Stimulated activated CD4-positive, alpha-beta T cell treated with anti-CD3 and anti-CD28 coated beads, Interleukin-12 subunit alpha, Interleukin-12 subunit beta, amount 100 ng/mL, for 48 hours (primary cell): ENCODE measurements at regions not wholly inside any gene's neighbourhood (a gene's known extent, or its start where the extent isn't known, plus 50 kb on each side); places are given as distances from the start of the nearest gene placed in this dataset.

ENCODE experiments used
- DNase-seq, 3 donors: peaks; one replicate each; pipeline ENCODE4 v3.0.0-alpha.2; 2020; ENCODE audit warnings: low read depth in 2 of 3, low spot score in 1 of 3

- no peak for DNase-seq
Measured at GRCh38 chr20:52590100-52590499, 382.1 kb upstream of the TSHZ2 start.

GRCh38 chr20:52589251-52589812 is 382.8 kb upstream of the TSHZ2 start:
- DNase-seq: no peak

- no peak for DNase-seq
Measured at GRCh38 chr20:52586660-52587059, 385.5 kb upstream of the TSHZ2 start.

- DNase-seq: no peak
Measured at GRCh38 chr20:52585333-52585732, 386.8 kb upstream of the TSHZ2 start.

GRCh38 chr20:52578559-52578958 is 387.0 kb upstream of the ZFP64 start:
- DNase-seq: no peak

- DNase-seq: no peak
Measured at GRCh38 chr20:52577696-52578095, 386.1 kb upstream of the ZFP64 start.

- DNase-seq: no peak
Measured at GRCh38 chr20:52572687-52573086, 381.1 kb upstream of the ZFP64 start.

GRCh38 chr20:52569201-52569600 is 377.6 kb upstream of the ZFP64 start:
- DNase-seq: no peak

- no peak for DNase-seq
Measured at GRCh38 chr20:52565614-52566013, 374.0 kb upstream of the ZFP64 start.

GRCh38 chr20:52564594-52564993 is 373.0 kb upstream of the ZFP64 start:
- no peak for DNase-seq

- no peak for DNase-seq
Measured at GRCh38 chr20:52552181-52552872, 360.7 kb upstream of the ZFP64 start.

GRCh38 chr20:52542131-52542530 is 350.6 kb upstream of the ZFP64 start:
- DNase-seq: no peak

- no peak for DNase-seq
Measured at GRCh38 chr20:52540509-52540908, 348.9 kb upstream of the ZFP64 start.

- DNase-seq: no peak
Measured at GRCh38 chr20:52539891-52540290, 348.3 kb upstream of the ZFP64 start.

GRCh38 chr20:52536841-52537400 is 345.3 kb upstream of the ZFP64 start:
- no peak for DNase-seq

- DNase-seq: no peak
Measured at GRCh38 chr20:52536040-52536439, 344.5 kb upstream of the ZFP64 start.

- DNase-seq: no peak
Measured at GRCh38 chr20:52534616-52535015, 343.0 kb upstream of the ZFP64 start.

GRCh38 chr20:52533401-52533800 is 341.8 kb upstream of the ZFP64 start:
- DNase-seq: no peak

- no peak for DNase-seq
Measured at GRCh38 chr20:52532674-52533073, 341.1 kb upstream of the ZFP64 start.

- DNase-seq: no peak
Measured at GRCh38 chr20:52530571-52530970, 339.0 kb upstream of the ZFP64 start.

- no peak for DNase-seq
Measured at GRCh38 chr20:52529826-52530225, 338.2 kb upstream of the ZFP64 start.

- DNase-seq: no peak
Measured at GRCh38 chr20:52524861-52525260, 333.3 kb upstream of the ZFP64 start.

GRCh38 chr20:52518735-52519134 is 327.2 kb upstream of the ZFP64 start:
- DNase-seq: no peak
